GM20000 (cell line): ENCODE measurements at regions not wholly inside any gene's neighbourhood (a gene's known extent, or its start where the extent isn't known, plus 50 kb on each side); places are given as distances from the start of the nearest gene placed in this dataset.

Experiments used
- DNase-seq: peaks from one replicate; pipeline ENCODE4 v3.0.0; 2012; ENCODE audit warnings: low spot score
- TF ChIP-seq, protein P1 (sequence below): IDR thresholded peaks from 2 replicates; pipeline ENCODE4 v1.5.1; 2012; ENCODE audit warnings: mild to moderate bottlenecking, control low read depth; ENCODE audit errors: extremely low read depth, missing control alignments

DNA sequence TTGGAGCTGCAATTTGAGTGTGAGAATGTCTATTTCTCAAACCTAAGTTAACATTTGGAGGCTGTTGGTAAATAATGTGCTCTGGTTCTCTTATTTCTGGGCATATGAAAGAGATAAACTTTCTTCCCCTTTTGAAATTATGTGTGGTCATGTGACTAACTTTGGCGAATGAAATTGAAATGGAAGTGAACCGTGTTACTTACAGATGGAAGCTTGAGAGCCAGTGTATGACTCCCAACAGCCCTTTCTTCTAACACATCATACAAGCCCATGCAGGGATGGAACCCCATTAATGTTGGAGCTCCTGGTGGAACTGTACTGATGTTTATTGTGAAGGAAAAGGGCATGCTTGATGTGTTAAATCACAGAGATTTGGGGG lies 725.8 kb downstream of the TSN start:
- DNase-seq, result no peak
- TF ChIP-seq, protein P1, sequence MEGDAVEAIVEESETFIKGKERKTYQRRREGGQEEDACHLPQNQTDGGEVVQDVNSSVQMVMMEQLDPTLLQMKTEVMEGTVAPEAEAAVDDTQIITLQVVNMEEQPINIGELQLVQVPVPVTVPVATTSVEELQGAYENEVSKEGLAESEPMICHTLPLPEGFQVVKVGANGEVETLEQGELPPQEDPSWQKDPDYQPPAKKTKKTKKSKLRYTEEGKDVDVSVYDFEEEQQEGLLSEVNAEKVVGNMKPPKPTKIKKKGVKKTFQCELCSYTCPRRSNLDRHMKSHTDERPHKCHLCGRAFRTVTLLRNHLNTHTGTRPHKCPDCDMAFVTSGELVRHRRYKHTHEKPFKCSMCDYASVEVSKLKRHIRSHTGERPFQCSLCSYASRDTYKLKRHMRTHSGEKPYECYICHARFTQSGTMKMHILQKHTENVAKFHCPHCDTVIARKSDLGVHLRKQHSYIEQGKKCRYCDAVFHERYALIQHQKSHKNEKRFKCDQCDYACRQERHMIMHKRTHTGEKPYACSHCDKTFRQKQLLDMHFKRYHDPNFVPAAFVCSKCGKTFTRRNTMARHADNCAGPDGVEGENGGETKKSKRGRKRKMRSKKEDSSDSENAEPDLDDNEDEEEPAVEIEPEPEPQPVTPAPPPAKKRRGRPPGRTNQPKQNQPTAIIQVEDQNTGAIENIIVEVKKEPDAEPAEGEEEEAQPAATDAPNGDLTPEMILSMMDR, result no peak

DNA sequence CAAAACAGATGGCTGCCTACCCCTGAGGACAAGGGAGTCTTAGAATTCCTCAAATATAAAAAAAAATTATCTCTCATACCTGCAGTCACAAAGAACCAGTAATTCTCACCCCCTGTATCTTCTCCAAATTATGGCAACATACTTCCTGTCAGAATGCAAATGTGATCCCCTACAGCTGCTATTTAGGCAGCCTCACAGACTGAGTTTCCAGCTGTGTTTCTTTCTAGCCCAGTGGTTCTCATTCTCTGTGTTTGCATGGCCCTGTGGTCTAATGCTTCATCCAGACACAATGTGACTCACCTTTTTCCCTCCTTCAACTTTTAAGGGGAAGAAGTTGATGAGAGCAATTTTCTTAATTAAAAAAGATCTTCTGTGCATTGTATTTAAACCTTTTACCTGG lies 726.3 kb downstream of the TSN start:
- TF ChIP-seq, protein P1, result no peak
- DNase-seq, result no peak

DNA sequence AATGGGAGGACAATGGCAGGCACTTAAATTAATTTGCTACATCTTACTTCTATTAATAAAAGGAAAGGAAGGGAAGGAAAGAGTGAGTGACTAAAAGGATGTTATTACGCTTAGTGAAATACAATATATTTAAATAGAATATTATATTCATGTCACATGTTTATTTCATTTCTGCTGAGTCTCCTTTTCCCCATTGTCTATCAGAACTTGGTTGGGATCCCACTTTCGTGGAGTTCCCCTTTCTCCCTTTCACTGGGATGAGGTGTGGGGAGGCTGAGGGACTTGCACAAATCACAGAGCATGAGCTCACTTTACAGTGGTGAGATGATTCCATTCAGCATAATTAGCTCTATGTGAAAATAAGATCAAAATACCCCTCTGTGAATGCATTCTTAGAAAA lies 730.6 kb downstream of the TSN start:
- TF ChIP-seq, protein P1, result no peak
- no peak for DNase-seq

DNA sequence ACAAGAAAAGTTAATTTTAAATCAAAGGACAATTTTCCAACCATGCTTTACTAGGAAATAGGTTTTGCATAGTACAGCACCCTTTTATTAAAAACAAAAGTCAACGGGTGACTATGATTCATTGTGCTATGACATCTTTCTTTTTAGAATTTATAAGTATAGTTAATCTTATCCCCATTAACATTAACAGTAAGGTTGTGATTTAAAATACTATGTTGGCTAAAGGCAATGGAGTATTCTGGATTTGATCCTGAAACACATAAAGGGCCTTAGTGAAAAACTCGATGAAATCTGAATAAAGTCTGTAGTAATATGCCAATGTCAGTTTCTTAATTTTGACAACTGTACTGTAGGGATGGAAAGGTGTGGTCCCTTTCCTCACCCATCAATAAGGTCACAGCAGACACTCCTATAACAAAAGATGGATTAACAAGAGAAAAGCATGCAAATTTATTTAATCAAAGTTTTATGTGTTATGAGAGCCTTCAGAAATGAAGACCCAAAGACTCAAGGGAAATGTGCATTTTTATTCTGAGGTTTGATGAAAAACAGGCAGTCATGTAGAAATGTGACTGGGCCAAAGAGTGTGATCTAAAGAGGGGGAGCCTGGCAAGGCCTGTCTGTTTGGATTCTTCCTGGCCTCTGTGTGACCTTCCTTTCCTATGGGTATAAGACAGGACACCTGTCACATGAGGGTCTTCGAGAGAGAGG lies 731.4 kb downstream of the TSN start:
- DNase-seq, result no peak
- TF ChIP-seq, protein P1, result no peak

DNA sequence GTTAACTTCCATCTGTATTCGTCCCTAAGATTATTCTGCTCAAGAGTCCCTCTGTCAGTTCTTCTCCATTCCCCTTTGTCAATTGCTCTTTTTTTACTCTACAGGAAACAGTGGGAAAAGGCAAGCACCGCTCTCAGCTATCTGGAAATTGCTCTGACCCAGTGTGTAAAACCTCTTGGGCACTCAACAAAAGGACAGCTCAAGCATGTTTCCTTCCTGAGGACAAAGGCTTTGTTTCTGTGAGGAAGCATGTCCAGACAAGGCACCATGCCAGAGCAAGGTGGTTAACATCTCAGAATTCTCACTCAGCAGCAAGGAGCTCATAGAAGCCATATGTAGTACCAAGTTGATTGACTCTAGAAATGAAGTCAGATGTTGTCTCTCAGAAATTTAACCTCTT lies 735.6 kb downstream of the TSN start:
- no peak for DNase-seq
- TF ChIP-seq, protein P1, result no peak

DNA sequence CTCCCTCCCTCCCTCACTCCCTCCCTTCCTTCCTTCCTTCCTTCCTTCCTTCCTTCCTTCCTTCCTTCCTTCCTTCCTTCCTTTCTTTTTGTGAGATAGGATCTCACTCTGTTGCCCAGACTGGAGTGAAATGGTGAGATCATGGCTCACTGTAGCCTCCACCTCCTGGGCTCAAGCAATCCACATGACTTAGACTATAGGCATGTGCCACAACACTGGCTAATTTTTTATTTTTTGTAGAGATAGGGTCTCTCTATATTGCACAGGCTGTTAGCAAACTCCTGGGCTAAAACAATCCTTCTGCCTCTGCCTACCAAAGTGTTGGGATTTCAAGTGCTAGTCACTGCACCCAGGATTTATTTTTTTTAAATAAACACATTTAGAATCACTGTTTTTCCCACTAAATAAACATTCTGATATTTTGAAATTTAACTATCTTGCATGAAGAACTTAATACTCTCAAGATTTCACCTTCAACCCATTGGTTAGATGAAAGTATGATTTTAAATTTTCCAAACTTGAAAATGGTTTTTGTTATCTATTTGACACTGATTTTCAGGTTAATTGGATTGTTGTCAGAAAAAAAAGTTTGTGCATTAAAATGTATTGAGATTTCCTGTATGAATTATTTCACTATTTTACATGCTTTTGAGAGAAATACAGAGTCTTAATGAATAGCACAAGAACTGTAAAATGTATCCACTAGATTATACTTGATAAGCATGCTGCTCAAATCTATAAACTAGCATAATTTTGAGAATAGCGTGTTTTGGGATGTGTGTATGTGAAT lies 745.1 kb downstream of the TSN start:
- TF ChIP-seq, protein P1, result no peak
- no peak for DNase-seq

DNA sequence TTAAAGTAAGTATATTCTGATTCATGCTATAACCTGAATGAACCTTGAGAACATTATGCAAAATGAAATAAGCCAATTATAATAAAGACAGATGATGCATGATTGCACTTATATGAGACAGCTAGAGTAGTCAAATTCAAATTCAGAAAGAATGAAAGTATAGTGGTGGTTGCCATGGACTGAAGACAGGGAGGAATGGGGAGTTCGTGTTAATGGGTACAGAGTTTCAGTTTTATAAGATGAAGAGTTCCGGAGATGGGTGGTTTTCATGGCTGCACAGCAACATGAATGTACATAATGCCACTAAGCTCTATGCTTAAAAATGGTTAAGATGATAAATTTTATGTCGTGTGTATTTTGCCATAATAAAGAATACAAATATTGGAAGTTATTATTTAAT lies 751.2 kb downstream of the TSN start:
- DNase-seq, result no peak
- TF ChIP-seq, protein P1, result no peak
